CD14-positive monocyte (primary cell): ENCODE measurements at regions not wholly inside any gene's neighbourhood (a gene's known extent, or its start where the extent isn't known, plus 50 kb on each side); places are given as distances from the start of the nearest gene placed in this dataset.

Source experiments
- DNase-seq, 3 donors: peaks; one replicate each; pipeline ENCODE4 v3.0.0-alpha.2; 2011 to 2022
- H2AFZ ChIP-seq: 2 replicates; pipeline ENCODE4 v1.6.0; 2012; ENCODE audit warnings: mild to moderate bottlenecking, low read depth, low read length, inconsistent platforms; ENCODE audit not compliant: insufficient read depth, poor library complexity, severe bottlenecking
- H3K27ac ChIP-seq, 2 donors: 1 replicate in 1 of 2; 2 replicates in 1 of 2; pipeline ENCODE4 v1.5.1; 2012 to 2013; ENCODE audit warnings: low read length in 2 of 2, control low read depth in 1 of 2, inconsistent platforms in 1 of 2, low read depth in 1 of 2, mild to moderate bottlenecking in 1 of 2
- H3K27me3 ChIP-seq, 2 donors: one replicate each; pipeline versions ENCODE4 v1.6.0 to v1.6.1; 2011 to 2013; ENCODE audit warnings: low read length in 2 of 2; ENCODE audit not compliant: control insufficient read depth in 2 of 2, insufficient read depth in 2 of 2
- H3K36me3 ChIP-seq, 2 donors: replicated peaks in 1 of 2; 1 replicate in 1 of 2; 2 replicates in 1 of 2; pipeline versions ENCODE4 v1.5.1 to v1.6.1; 2012 to 2013; ENCODE audit warnings: low read length in 2 of 2, control low read depth in 1 of 2, inconsistent platforms in 1 of 2, mild to moderate bottlenecking in 1 of 2; ENCODE audit not compliant: insufficient read depth in 2 of 2, control insufficient read depth in 1 of 2
- H3K4me1 ChIP-seq, 2 donors: 1 replicate in 1 of 2; 2 replicates in 1 of 2; pipeline versions ENCODE4 v1.5.1 to v1.6.1; 2012 to 2013; ENCODE audit warnings: low read length in 2 of 2, control low read depth in 1 of 2, inconsistent platforms in 1 of 2, mild to moderate bottlenecking in 1 of 2, moderate library complexity in 1 of 2; ENCODE audit not compliant: insufficient read depth in 2 of 2, control insufficient read depth in 1 of 2
- H3K4me2 ChIP-seq: replicated peaks from 2 replicates; pipeline ENCODE3; 2012; ENCODE audit warnings: low read length, moderate library complexity, mild to moderate bottlenecking; ENCODE audit not compliant: poor library complexity, severe bottlenecking; ENCODE audit errors: extremely low read depth
- H3K4me3 ChIP-seq, 3 experiments: fragments of 200-600 bp in 1 of 3; sonication (generic) in 1 of 3; replicated peaks in 1 of 3; 1 replicate in 2 of 3; 2 replicates in 1 of 3; pipeline ENCODE4 v1.5.1; 2011 to 2013; ENCODE audit warnings: low read length in 3 of 3, mild to moderate bottlenecking in 3 of 3, control low read depth in 2 of 3, low read depth in 2 of 3, inconsistent platforms in 1 of 3, moderate library complexity in 1 of 3
- H3K79me2 ChIP-seq: 2 replicates; pipeline ENCODE4 v1.6.0; 2012; ENCODE audit warnings: mild to moderate bottlenecking, control low read depth, inconsistent platforms, low read length, moderate library complexity; ENCODE audit not compliant: insufficient read depth
- H3K9ac ChIP-seq: 2 replicates; pipeline ENCODE4 v1.6.0; 2017; ENCODE audit warnings: low read length, mild to moderate bottlenecking; ENCODE audit not compliant: insufficient read depth, poor library complexity, severe bottlenecking
- H3K9me3 ChIP-seq, 2 donors: replicated peaks in 1 of 2; 1 replicate in 1 of 2; 2 replicates in 1 of 2; pipeline versions ENCODE4 v1.5.1 to v1.6.1; 2012 to 2013; ENCODE audit warnings: low read length in 2 of 2, control low read depth in 1 of 2; ENCODE audit not compliant: control insufficient read depth in 1 of 2, insufficient read depth in 1 of 2
- H4K20me1 ChIP-seq: 2 replicates; pipeline ENCODE4 v1.6.0; 2012; ENCODE audit warnings: mild to moderate bottlenecking, low read length, control low read depth, moderate library complexity; ENCODE audit not compliant: insufficient read depth
- H3K27ac Mint-ChIP-seq, 7 donors: one replicate each; pipeline ENCODE4 v1.8.0; 2020; ENCODE audit warnings: mild to moderate bottlenecking in 7 of 7, mixed read lengths in 7 of 7, moderate library complexity in 6 of 7, inconsistent platforms in 2 of 7
- H3K27me3 Mint-ChIP-seq, 3 donors: one replicate each; pipeline ENCODE4 v1.8.0; 2021 to 2022; ENCODE audit warnings: low read depth in 3 of 3, mild to moderate bottlenecking in 3 of 3, mixed read lengths in 3 of 3, moderate library complexity in 3 of 3, inconsistent platforms in 1 of 3
- H3K36me3 Mint-ChIP-seq, 2 donors: one replicate each; pipeline ENCODE4 v1.8.0; 2020; ENCODE audit warnings: mixed read lengths in 2 of 2, inconsistent platforms in 1 of 2, mild to moderate bottlenecking in 1 of 2
- H3K4me1 Mint-ChIP-seq: one replicate; pipeline ENCODE4 v1.8.0; 2020; ENCODE audit warnings: mild to moderate bottlenecking, mixed read lengths
- H3K4me3 Mint-ChIP-seq, 2 donors: one replicate each; pipeline ENCODE4 v1.8.0; 2020; ENCODE audit warnings: mild to moderate bottlenecking in 2 of 2, mixed read lengths in 2 of 2, moderate library complexity in 1 of 2
- H3K9me3 Mint-ChIP-seq, 7 donors: one replicate each; pipeline ENCODE4 v1.8.0; 2020 to 2022; ENCODE audit warnings: mixed read lengths in 7 of 7, mild to moderate bottlenecking in 6 of 7, moderate library complexity in 6 of 7, inconsistent platforms in 2 of 7
- WGBS: methylation state at CpG from one replicate; pipeline ENCODE4 v1.1.5; 2013; ENCODE audit warnings: missing lambda C conversion rate; ENCODE audit not compliant: insufficient coverage; 5-methylcytosine and 5-hydroxymethylcytosine counted together
- intact Hi-C, 2 donors: fragments of 100-400 bp; cut with micrococcal nuclease; formaldehyde crosslinking; loops; one replicate each; pipeline versions ENCODE4 v1.15.0 to v1.15.1; 2023
- TF ChIP-seq, protein P1 (sequence below): fragments of 200-600 bp; IDR thresholded peaks from one replicate; pipeline ENCODE4 v1.8.0; 2022; ENCODE audit warnings: antibody characterized with exemption, mild to moderate bottlenecking

GRCh38 chr6:144919560-144919959 lies 634.4 kb downstream of the UTRN start:
- no peak overlapping the region for H3K27ac Mint-ChIP-seq
- H3K36me3 ChIP-seq, result no peaks in the 10 kb centered on the region
- no peaks in the 10 kb centered on the region for H3K9me3 ChIP-seq
- intact Hi-C loops, result no loop called here
- no peak overlapping the region for H2AFZ ChIP-seq
- H3K4me3 ChIP-seq, result no peak overlapping the region
- H3K9me3 Mint-ChIP-seq, result peaks cover 0 to 4% (median 1%) of the 10 kb centered on the region in 7 donors
- H3K4me1 ChIP-seq, result no peaks in the 10 kb centered on the region
- no peaks in the 10 kb centered on the region for H3K79me2 ChIP-seq
- H3K36me3 Mint-ChIP-seq, result no peaks in the 10 kb centered on the region
- no peak overlapping the region for H3K9ac ChIP-seq
- no peak overlapping the region for H3K27ac ChIP-seq
- no peaks in the 10 kb centered on the region for H4K20me1 ChIP-seq
- peaks cover 2% of the 10 kb centered on the region for H3K4me1 Mint-ChIP-seq
- H3K27me3 Mint-ChIP-seq, result peaks cover 0 to 5% (median 0%) of the 10 kb centered on the region in 3 donors
- H3K4me3 Mint-ChIP-seq, result no peak overlapping the region
- no peak overlapping the region for H3K4me2 ChIP-seq
- DNase-seq, result no peak
- WGBS, result no CpG with 5 or more reads among the region's 2 CpGs
- H3K27me3 ChIP-seq, result no peaks in the 10 kb centered on the region
- TF ChIP-seq, protein P1, sequence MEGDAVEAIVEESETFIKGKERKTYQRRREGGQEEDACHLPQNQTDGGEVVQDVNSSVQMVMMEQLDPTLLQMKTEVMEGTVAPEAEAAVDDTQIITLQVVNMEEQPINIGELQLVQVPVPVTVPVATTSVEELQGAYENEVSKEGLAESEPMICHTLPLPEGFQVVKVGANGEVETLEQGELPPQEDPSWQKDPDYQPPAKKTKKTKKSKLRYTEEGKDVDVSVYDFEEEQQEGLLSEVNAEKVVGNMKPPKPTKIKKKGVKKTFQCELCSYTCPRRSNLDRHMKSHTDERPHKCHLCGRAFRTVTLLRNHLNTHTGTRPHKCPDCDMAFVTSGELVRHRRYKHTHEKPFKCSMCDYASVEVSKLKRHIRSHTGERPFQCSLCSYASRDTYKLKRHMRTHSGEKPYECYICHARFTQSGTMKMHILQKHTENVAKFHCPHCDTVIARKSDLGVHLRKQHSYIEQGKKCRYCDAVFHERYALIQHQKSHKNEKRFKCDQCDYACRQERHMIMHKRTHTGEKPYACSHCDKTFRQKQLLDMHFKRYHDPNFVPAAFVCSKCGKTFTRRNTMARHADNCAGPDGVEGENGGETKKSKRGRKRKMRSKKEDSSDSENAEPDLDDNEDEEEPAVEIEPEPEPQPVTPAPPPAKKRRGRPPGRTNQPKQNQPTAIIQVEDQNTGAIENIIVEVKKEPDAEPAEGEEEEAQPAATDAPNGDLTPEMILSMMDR, result no peak

DNA sequence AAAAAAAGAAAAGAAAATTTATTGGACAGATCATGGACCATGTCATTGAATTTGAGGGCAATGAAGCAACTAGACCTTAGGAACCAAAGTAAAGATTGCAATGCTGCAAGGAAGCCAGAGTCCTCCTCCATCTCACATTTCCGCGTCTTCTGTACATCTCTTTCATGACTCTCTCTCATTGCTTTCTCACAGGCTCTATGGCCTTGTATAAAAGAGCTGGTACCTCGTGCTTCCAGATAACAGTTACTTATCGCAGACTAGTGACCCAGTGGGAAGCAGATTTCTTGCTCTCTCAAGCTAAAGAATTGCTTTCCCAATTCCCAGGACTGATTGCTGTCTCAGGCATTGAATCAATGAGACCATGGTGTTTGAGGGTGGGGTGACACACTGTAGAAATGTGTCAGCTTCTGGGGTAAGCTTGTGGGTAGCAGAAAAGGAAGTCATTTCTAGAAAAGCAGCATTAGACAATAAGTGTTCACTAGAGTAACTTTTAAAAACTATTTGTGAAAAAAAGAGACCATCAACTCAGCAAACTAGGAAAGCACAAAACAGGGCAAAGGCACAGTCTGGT lies 635.3 kb downstream of the UTRN start:
- no peak overlapping the region for H3K4me2 ChIP-seq
- TF ChIP-seq, protein P1, result no peak
- H4K20me1 ChIP-seq, result no peaks in the 10 kb centered on the region
- Mint-ChIP-seq H3K9me3 (peaks cover 0 to 6% (median 3%) of the 10 kb centered on the region in 7 donors), H3K27me3 (peaks cover 0 to 5% (median 0%) of the 10 kb centered on the region in 3 donors), H3K4me3 (no peak overlapping the region), H3K36me3 (no peaks in the 10 kb centered on the region), H3K4me1 (peaks cover 2% of the 10 kb centered on the region), H3K27ac (no peak overlapping the region)
- no peaks in the 10 kb centered on the region for H3K79me2 ChIP-seq
- no peak overlapping the region for H3K4me3 ChIP-seq
- no peak overlapping the region for H2AFZ ChIP-seq
- H3K36me3 ChIP-seq, result no peaks in the 10 kb centered on the region
- 88% methylated on average over 2 of the region's 4 CpGs for WGBS
- no peak overlapping the region for H3K9ac ChIP-seq
- no peak for DNase-seq
- H3K27me3 ChIP-seq, result no peaks in the 10 kb centered on the region
- no peak overlapping the region for H3K27ac ChIP-seq
- intact Hi-C loops, result no loop called here
- no peaks in the 10 kb centered on the region for H3K9me3 ChIP-seq
- no peaks in the 10 kb centered on the region for H3K4me1 ChIP-seq
